ENCODE measurements at regions not wholly inside any gene's neighbourhood (a gene's known extent, or its start where the extent isn't known, plus 50 kb on each side); places are given as distances from the start of the nearest gene placed in this dataset.

- Histone ChIP-seq H3K36me3 (ENCODE audit: control insufficient read depth, insufficient read depth, low read length) (peaks cover 1% of the 10 kb centered on the region), H3K27me3 (ENCODE audit: control insufficient read depth, insufficient read depth, low read length) (no peaks in the 10 kb centered on the region), H3K4me3 (ENCODE audit: low read depth, low read length) (no peak overlapping the region)
- TF ChIP-seq, protein P1, sequence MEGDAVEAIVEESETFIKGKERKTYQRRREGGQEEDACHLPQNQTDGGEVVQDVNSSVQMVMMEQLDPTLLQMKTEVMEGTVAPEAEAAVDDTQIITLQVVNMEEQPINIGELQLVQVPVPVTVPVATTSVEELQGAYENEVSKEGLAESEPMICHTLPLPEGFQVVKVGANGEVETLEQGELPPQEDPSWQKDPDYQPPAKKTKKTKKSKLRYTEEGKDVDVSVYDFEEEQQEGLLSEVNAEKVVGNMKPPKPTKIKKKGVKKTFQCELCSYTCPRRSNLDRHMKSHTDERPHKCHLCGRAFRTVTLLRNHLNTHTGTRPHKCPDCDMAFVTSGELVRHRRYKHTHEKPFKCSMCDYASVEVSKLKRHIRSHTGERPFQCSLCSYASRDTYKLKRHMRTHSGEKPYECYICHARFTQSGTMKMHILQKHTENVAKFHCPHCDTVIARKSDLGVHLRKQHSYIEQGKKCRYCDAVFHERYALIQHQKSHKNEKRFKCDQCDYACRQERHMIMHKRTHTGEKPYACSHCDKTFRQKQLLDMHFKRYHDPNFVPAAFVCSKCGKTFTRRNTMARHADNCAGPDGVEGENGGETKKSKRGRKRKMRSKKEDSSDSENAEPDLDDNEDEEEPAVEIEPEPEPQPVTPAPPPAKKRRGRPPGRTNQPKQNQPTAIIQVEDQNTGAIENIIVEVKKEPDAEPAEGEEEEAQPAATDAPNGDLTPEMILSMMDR (IDR thresholded peaks at IDR 0.05; ENCODE audit: insufficient read depth, low read length, poor library complexity, severe bottlenecking) = no peak
- DNase-seq (ENCODE audit: low read depth) = no peak
Observed at GRCh38 chr17:77417575-77417974, 276.8 kb downstream of the SEC14L1 start.

DNA sequence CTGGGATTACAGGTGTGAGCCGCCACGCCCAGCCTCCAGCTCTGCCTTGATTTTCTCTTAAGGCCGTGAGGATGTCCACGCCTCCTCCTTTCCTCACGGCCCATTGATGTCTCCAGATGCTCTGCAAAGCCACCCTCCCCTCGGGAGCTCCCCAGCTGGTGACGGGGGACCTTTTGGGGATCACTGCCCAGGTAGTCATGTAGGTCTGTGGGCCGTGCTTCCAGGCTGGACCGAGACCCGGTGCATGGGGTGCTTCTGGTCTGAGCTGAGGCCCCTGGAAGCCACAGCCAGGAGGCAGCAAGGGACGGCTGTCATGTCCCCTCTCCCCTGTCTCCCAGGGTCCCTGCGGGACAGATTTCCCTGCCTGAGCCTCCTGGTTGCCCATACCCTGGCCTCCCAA, 277.8 kb downstream of the SEC14L1 start:
- DNase-seq (ENCODE audit: low read depth) = no peak
- Histone ChIP-seq H3K36me3 (ENCODE audit: control insufficient read depth, insufficient read depth, low read length) (peaks cover 1% of the 10 kb centered on the region), H3K27me3 (ENCODE audit: control insufficient read depth, insufficient read depth, low read length) (no peaks in the 10 kb centered on the region), H3K4me3 (ENCODE audit: low read depth, low read length) (no peak overlapping the region)
- TF ChIP-seq, protein P1 (IDR thresholded peaks at IDR 0.05; ENCODE audit: insufficient read depth, low read length, poor library complexity, severe bottlenecking) = no peak

GRCh38 chr17:77419095-77419494, 278.3 kb downstream of the SEC14L1 start:
- TF ChIP-seq, protein P1 (IDR thresholded peaks at IDR 0.05; ENCODE audit: insufficient read depth, low read length, poor library complexity, severe bottlenecking) = no peak
- DNase-seq (ENCODE audit: low read depth) = no peak
- H3K27me3 ChIP-seq (ENCODE audit: control insufficient read depth, insufficient read depth, low read length) = no peaks in the 10 kb centered on the region
- peaks cover 1% of the 10 kb centered on the region for H3K36me3 ChIP-seq (ENCODE audit: control insufficient read depth, insufficient read depth, low read length)
- no peak overlapping the region for H3K4me3 ChIP-seq (ENCODE audit: low read depth, low read length)

GRCh38 chr17:77419547-77420094, 278.9 kb downstream of the SEC14L1 start:
- TF ChIP-seq, protein P1 (IDR thresholded peaks at IDR 0.05; ENCODE audit: insufficient read depth, low read length, poor library complexity, severe bottlenecking) = no peak
- no peak for DNase-seq (ENCODE audit: low read depth)
- peaks cover 1% of the 10 kb centered on the region for H3K36me3 ChIP-seq (ENCODE audit: control insufficient read depth, insufficient read depth, low read length)
- no peak overlapping the region for H3K4me3 ChIP-seq (ENCODE audit: low read depth, low read length)
- H3K27me3 ChIP-seq (ENCODE audit: control insufficient read depth, insufficient read depth, low read length) = no peaks in the 10 kb centered on the region

GRCh38 chr17:77420095-77420803, 279.5 kb downstream of the SEC14L1 start:
- no peak overlapping the region for H3K4me3 ChIP-seq (ENCODE audit: low read depth, low read length)
- no peak for DNase-seq (ENCODE audit: low read depth)
- no peaks in the 10 kb centered on the region for H3K27me3 ChIP-seq (ENCODE audit: control insufficient read depth, insufficient read depth, low read length)
- TF ChIP-seq, protein P1 (IDR thresholded peaks at IDR 0.05; ENCODE audit: insufficient read depth, low read length, poor library complexity, severe bottlenecking) = no peak
- no peaks in the 10 kb centered on the region for H3K36me3 ChIP-seq (ENCODE audit: control insufficient read depth, insufficient read depth, low read length)
